H7 (cell line): ENCODE measurements at regions not wholly inside any gene's neighbourhood (a gene's known extent, or its start where the extent isn't known, plus 50 kb on each side); places are given as distances from the start of the nearest gene placed in this dataset.
A peak's percentile ranks its signal among the peaks of the same experiment; 100 is the strongest.

Experiments
- DNase-seq: peaks from one replicate; pipeline ENCODE4 v3.0.0; 2012
- H3K27me3 ChIP-seq: 2 replicates; pipeline ENCODE4 v1.6.0; 2011; ENCODE audit warnings: mild to moderate bottlenecking, low read length; ENCODE audit not compliant: control insufficient read depth, insufficient read depth
- H3K36me3 ChIP-seq: replicated peaks from 2 replicates; pipeline ENCODE4 v1.5.1; 2011; ENCODE audit warnings: low read length; ENCODE audit not compliant: control insufficient read depth, insufficient read depth
- H3K4me3 ChIP-seq: 2 replicates; pipeline ENCODE4 v1.5.1; 2011; ENCODE audit warnings: low read depth, mild to moderate bottlenecking, control low read depth, low read length, moderate library complexity; ENCODE audit not compliant: insufficient read depth

- H3K4me3 ChIP-seq = no peak overlapping the region
- H3K36me3 ChIP-seq = no peaks in the 10 kb centered on the region
- DNase-seq = no peak
- no peaks in the 10 kb centered on the region; the same call in 1 of the 2 replicates for H3K27me3 ChIP-seq
These were observed 188.7 kb upstream of the PABPC4L start for GRCh38 chr4:134390319-134390718.

GRCh38 chr4:134388351-134388750 lies 186.8 kb upstream of the PABPC4L start:
- Histone ChIP-seq H3K4me3 (no peak overlapping the region), H3K36me3 (no peaks in the 10 kb centered on the region), H3K27me3 (no peaks in the 10 kb centered on the region; the same call in 1 of the 2 replicates)
- DNase-seq = peak; percentile 1

- Histone ChIP-seq H3K27me3 (no peaks in the 10 kb centered on the region; the same call in 1 of the 2 replicates), H3K36me3 (no peaks in the 10 kb centered on the region), H3K4me3 (no peak overlapping the region)
- DNase-seq = no peak
These were observed 181.1 kb upstream of the PABPC4L start for GRCh38 chr4:134382478-134383227.

GRCh38 chr4:134375775-134376174 lies 174.2 kb upstream of the PABPC4L start:
- Histone ChIP-seq H3K27me3 (no peaks in the 10 kb centered on the region), H3K36me3 (no peaks in the 10 kb centered on the region), H3K4me3 (no peak overlapping the region)
- DNase-seq = no peak

- Histone ChIP-seq H3K27me3 (no peaks in the 10 kb centered on the region), H3K36me3 (no peaks in the 10 kb centered on the region), H3K4me3 (no peak overlapping the region)
- no peak for DNase-seq
These were observed 164.3 kb upstream of the PABPC4L start for GRCh38 chr4:134365852-134366251.

- no peaks in the 10 kb centered on the region for H3K27me3 ChIP-seq
- H3K4me3 ChIP-seq = no peak overlapping the region
- H3K36me3 ChIP-seq = no peaks in the 10 kb centered on the region
- DNase-seq = no peak
These were observed 163.3 kb upstream of the PABPC4L start for GRCh38 chr4:134364928-134365327.

GRCh38 chr4:134345244-134345643 lies 143.7 kb upstream of the PABPC4L start:
- Histone ChIP-seq H3K4me3 (no peak overlapping the region), H3K36me3 (no peaks in the 10 kb centered on the region), H3K27me3 (no peaks in the 10 kb centered on the region)
- no peak for DNase-seq

- no peak overlapping the region for H3K4me3 ChIP-seq
These were observed 142.1 kb upstream of the PABPC4L start for GRCh38 chr4:134343656-134344055.

GRCh38 chr4:134343081-134343480 lies 141.5 kb upstream of the PABPC4L start:
- DNase-seq = no peak
- Histone ChIP-seq H3K27me3 (no peaks in the 10 kb centered on the region), H3K36me3 (no peaks in the 10 kb centered on the region), H3K4me3 (no peak overlapping the region)

More at GRCh38 chr4:134343656-134344055, 142.1 kb upstream of the PABPC4L start:
- Histone ChIP-seq H3K27me3 (no peaks in the 10 kb centered on the region), H3K36me3 (no peaks in the 10 kb centered on the region)
- no peak for DNase-seq

- Histone ChIP-seq H3K36me3 (no peaks in the 10 kb centered on the region), H3K27me3 (no peaks in the 10 kb centered on the region), H3K4me3 (no peak overlapping the region)
- no peak for DNase-seq
These were observed 136.0 kb upstream of the PABPC4L start for GRCh38 chr4:134337574-134337973.

GRCh38 chr4:134328741-134329140 lies 127.2 kb upstream of the PABPC4L start:
- H3K27me3 ChIP-seq = no peaks in the 10 kb centered on the region
- H3K36me3 ChIP-seq = no peaks in the 10 kb centered on the region
- H3K4me3 ChIP-seq = no peak overlapping the region
- peak; percentile 9 for DNase-seq

GRCh38 chr4:134327274-134328122 lies 125.9 kb upstream of the PABPC4L start:
- Histone ChIP-seq H3K36me3 (no peaks in the 10 kb centered on the region), H3K27me3 (no peaks in the 10 kb centered on the region), H3K4me3 (no peak overlapping the region)
- no peak for DNase-seq

- no peak for DNase-seq
- Histone ChIP-seq H3K4me3 (no peak overlapping the region), H3K27me3 (no peaks in the 10 kb centered on the region), H3K36me3 (no peaks in the 10 kb centered on the region)
These were observed 125.3 kb upstream of the PABPC4L start for GRCh38 chr4:134326866-134327265.

- Histone ChIP-seq H3K27me3 (no peaks in the 10 kb centered on the region), H3K36me3 (no peaks in the 10 kb centered on the region), H3K4me3 (no peak overlapping the region)
- DNase-seq = no peak
These were observed 122.6 kb upstream of the PABPC4L start for GRCh38 chr4:134324179-134324578.

- no peaks in the 10 kb centered on the region for H3K27me3 ChIP-seq
These were observed 118.5 kb upstream of the PABPC4L start for GRCh38 chr4:134320048-134320447.

More at GRCh38 chr4:134320048-134320447, 118.5 kb upstream of the PABPC4L start:
- Histone ChIP-seq H3K36me3 (no peaks in the 10 kb centered on the region), H3K4me3 (no peak overlapping the region)
- DNase-seq = no peak
